Neural progenitor cell (in vitro differentiated cells): ENCODE measurements at regions not wholly inside any gene's neighbourhood (a gene's known extent, or its start where the extent isn't known, plus 50 kb on each side); places are given as distances from the start of the nearest gene placed in this dataset.

ENCODE experiments used
- DNase-seq: peaks from one replicate; pipeline ENCODE4 v3.0.0-alpha.2; 2016; ENCODE audit warnings: low spot score
- H2AFZ ChIP-seq: fragments of 200-600 bp; sonication (generic); replicated peaks from 2 replicates; pipeline ENCODE4 v1.6.1; 2016; ENCODE audit warnings: antibody characterized with exemption
- H3F3A ChIP-seq: fragments of 200-600 bp; sonication (generic); 2 replicates; pipeline ENCODE4 v1.6.1; 2016; ENCODE audit warnings: antibody characterized with exemption, low read depth
- H3K27ac ChIP-seq: fragments of 200-600 bp; sonication (generic); 2 replicates; pipeline ENCODE4 v1.5.1; 2016; ENCODE audit warnings: mild to moderate bottlenecking
- H3K27me3 ChIP-seq: fragments of 200-600 bp; sonication (generic); 2 replicates; pipeline ENCODE4 v1.6.1; 2016; ENCODE audit warnings: mild to moderate bottlenecking, moderate library complexity
- H3K36me3 ChIP-seq: fragments of 200-600 bp; sonication (generic); 2 replicates; pipeline ENCODE4 v1.5.1; 2016
- H3K4me1 ChIP-seq: fragments of 200-600 bp; sonication (generic); 2 replicates; pipeline ENCODE4 v1.6.1; 2016; ENCODE audit warnings: mixed run types
- H3K4me2 ChIP-seq: fragments of 200-600 bp; sonication (generic); 2 replicates; pipeline ENCODE4 v1.6.1; 2016
- H3K4me3 ChIP-seq: fragments of 200-600 bp; sonication (generic); 2 replicates; pipeline ENCODE4 v1.5.1; 2016
- H3K79me2 ChIP-seq: fragments of 200-600 bp; sonication (generic); 2 replicates; pipeline ENCODE4 v1.6.1; 2016; ENCODE audit warnings: low read depth
- H3K9ac ChIP-seq: fragments of 200-600 bp; sonication (generic); 2 replicates; pipeline ENCODE4 v1.6.1; 2016
- H3K9me3 ChIP-seq: fragments of 200-600 bp; sonication (generic); 2 replicates; pipeline ENCODE4 v1.5.1; 2016; ENCODE audit warnings: low read depth
- H4K20me1 ChIP-seq: fragments of 200-600 bp; sonication (generic); 2 replicates; pipeline ENCODE4 v1.6.1; 2016; ENCODE audit warnings: low read depth
- H3K27ac Mint-ChIP-seq: 3 replicates; pipeline ENCODE4 v1.8.0; 2021; ENCODE audit warnings: mixed read lengths
- H3K27me3 Mint-ChIP-seq: 2 replicates; pipeline ENCODE4 v1.8.0; 2022; ENCODE audit warnings: low read depth, mild to moderate bottlenecking, inconsistent platforms, moderate library complexity, mixed read lengths; ENCODE audit not compliant: insufficient read depth
- H3K36me3 Mint-ChIP-seq: 3 replicates; pipeline ENCODE4 v1.8.0; 2021; ENCODE audit warnings: mixed read lengths
- H3K4me1 Mint-ChIP-seq: 3 replicates; pipeline ENCODE4 v1.8.0; 2021; ENCODE audit warnings: mixed read lengths
- H3K4me3 Mint-ChIP-seq: 3 replicates; pipeline ENCODE4 v1.8.0; 2021; ENCODE audit warnings: mild to moderate bottlenecking, moderate library complexity, mixed read lengths
- H3K9me3 Mint-ChIP-seq: 3 replicates; pipeline ENCODE4 v1.8.0; 2020; ENCODE audit warnings: mixed read lengths
- CTCF ChIP-seq: fragments of 200-600 bp; sonication (generic); IDR thresholded peaks from 2 replicates; pipeline ENCODE4 v1.5.1; 2017; ENCODE audit warnings: antibody characterized with exemption, mild to moderate bottlenecking
- EZH2 ChIP-seq: fragments of 200-600 bp; sonication (generic); IDR thresholded peaks from 2 replicates; pipeline ENCODE4 v1.6.1; 2017; ENCODE audit warnings: antibody characterized with exemption, mild to moderate bottlenecking, moderate library complexity
- EZH2phosphoT487 ChIP-seq: fragments of 200-600 bp; sonication (generic); IDR thresholded peaks from 2 replicates; pipeline ENCODE4 v1.6.1; 2017; ENCODE audit warnings: antibody characterized with exemption

- Mint-ChIP-seq H3K4me3 (no peak overlapping the region), H3K9me3 (peaks cover 6% of the 10 kb centered on the region), H3K36me3 (no peaks in the 10 kb centered on the region), H3K27me3 (peaks cover 19% of the 10 kb centered on the region), H3K4me1 (no peaks in the 10 kb centered on the region), H3K27ac (no peak overlapping the region)
- H3K27ac ChIP-seq, result no peak overlapping the region
- no peaks in the 10 kb centered on the region for H3K4me1 ChIP-seq
- TF ChIP-seq EZH2phosphoT487 (no peak), CTCF (no peak), EZH2 (no peak)
- H2AFZ ChIP-seq, result no peak overlapping the region
- H3K4me3 ChIP-seq, result no peak overlapping the region
- no peaks in the 10 kb centered on the region for H3K9me3 ChIP-seq
- H3K36me3 ChIP-seq, result no peaks in the 10 kb centered on the region
- no peaks in the 10 kb centered on the region for H4K20me1 ChIP-seq
- no peaks in the 10 kb centered on the region for H3F3A ChIP-seq
- no peaks in the 10 kb centered on the region for H3K79me2 ChIP-seq
- no peak for DNase-seq
- no peak overlapping the region for H3K4me2 ChIP-seq
- H3K27me3 ChIP-seq, result no peaks in the 10 kb centered on the region
- no peak overlapping the region for H3K9ac ChIP-seq
Measured at GRCh38 chr16:50887500-50888298, 145.8 kb downstream of the CYLD start.

GRCh38 chr16:50884066-50884860 lies 142.4 kb downstream of the CYLD start:
- Mint-ChIP-seq H3K27me3 (peaks cover 36% of the 10 kb centered on the region), H3K9me3 (peaks cover 6% of the 10 kb centered on the region), H3K36me3 (no peaks in the 10 kb centered on the region), H3K4me1 (peaks cover 26% of the 10 kb centered on the region), H3K27ac (no peak overlapping the region), H3K4me3 (no peak overlapping the region)
- Histone ChIP-seq H3K27me3 (no peaks in the 10 kb centered on the region), H3K9me3 (no peaks in the 10 kb centered on the region), H3K4me2 (no peak overlapping the region), H3K27ac (no peak overlapping the region), H3K4me3 (no peak overlapping the region), H2AFZ (no peak overlapping the region), H4K20me1 (no peaks in the 10 kb centered on the region), H3F3A (peaks cover 29% of the 10 kb centered on the region), H3K36me3 (no peaks in the 10 kb centered on the region), H3K9ac (no peak overlapping the region), H3K4me1 (peaks cover 30% of the 10 kb centered on the region), H3K79me2 (no peaks in the 10 kb centered on the region)
- no peak for TF ChIP-seq EZH2phosphoT487
- TF ChIP-seq CTCF, result peak; percentile 61
- no peak for TF ChIP-seq EZH2
- DNase-seq, result peak; percentile 61

GRCh38 chr16:50881956-50882355 lies 140.1 kb downstream of the CYLD start:
- H3K9ac ChIP-seq, result no peak overlapping the region
- H3K27ac Mint-ChIP-seq, result no peak overlapping the region
- H3K27ac ChIP-seq, result peak overlapping the region; percentile 18
- H3K36me3 Mint-ChIP-seq, result no peaks in the 10 kb centered on the region
- H3K9me3 Mint-ChIP-seq, result peaks cover 2% of the 10 kb centered on the region
- H2AFZ ChIP-seq, result no peak overlapping the region
- H3F3A ChIP-seq, result peaks cover 31% of the 10 kb centered on the region
- peaks cover 39% of the 10 kb centered on the region for H3K27me3 Mint-ChIP-seq
- no peak overlapping the region for H3K4me3 Mint-ChIP-seq
- no peak overlapping the region for H3K4me3 ChIP-seq
- no peaks in the 10 kb centered on the region for H4K20me1 ChIP-seq
- no peaks in the 10 kb centered on the region for H3K27me3 ChIP-seq
- TF ChIP-seq EZH2phosphoT487, result no peak
- no peak for TF ChIP-seq EZH2
- no peak for TF ChIP-seq CTCF
- peaks cover 43% of the 10 kb centered on the region for H3K4me1 Mint-ChIP-seq
- H3K79me2 ChIP-seq, result no peaks in the 10 kb centered on the region
- H3K4me2 ChIP-seq, result peak overlapping the region; percentile 61
- DNase-seq, result peak; percentile 24
- H3K4me1 ChIP-seq, result peaks cover 43% of the 10 kb centered on the region
- no peaks in the 10 kb centered on the region for H3K36me3 ChIP-seq
- H3K9me3 ChIP-seq, result no peaks in the 10 kb centered on the region
